A673 (cell line): ENCODE measurements at regions not wholly inside any gene's neighbourhood (a gene's known extent, or its start where the extent isn't known, plus 50 kb on each side); places are given as distances from the start of the nearest gene placed in this dataset.

Experiments used
- EZH2 ChIP-seq: fragments of 200-600 bp; sonication (generic); IDR thresholded peaks from 2 replicates; pipeline ENCODE4 v1.6.1; 2017; ENCODE audit warnings: borderline replicate concordance, low read depth, mild to moderate bottlenecking, mixed read lengths, antibody characterized with exemption, low read length; ENCODE audit not compliant: poor library complexity, severe bottlenecking
- TF ChIP-seq, protein P1 (sequence below): fragments of 300-800, 200-600 bp; sonication (generic); conservative IDR thresholded peaks from 2 replicates; pipeline ENCODE4 v1.5.1; 2017; ENCODE audit warnings: low read depth, mild to moderate bottlenecking, antibody characterized with exemption, low read length, moderate library complexity, mixed read lengths

DNA sequence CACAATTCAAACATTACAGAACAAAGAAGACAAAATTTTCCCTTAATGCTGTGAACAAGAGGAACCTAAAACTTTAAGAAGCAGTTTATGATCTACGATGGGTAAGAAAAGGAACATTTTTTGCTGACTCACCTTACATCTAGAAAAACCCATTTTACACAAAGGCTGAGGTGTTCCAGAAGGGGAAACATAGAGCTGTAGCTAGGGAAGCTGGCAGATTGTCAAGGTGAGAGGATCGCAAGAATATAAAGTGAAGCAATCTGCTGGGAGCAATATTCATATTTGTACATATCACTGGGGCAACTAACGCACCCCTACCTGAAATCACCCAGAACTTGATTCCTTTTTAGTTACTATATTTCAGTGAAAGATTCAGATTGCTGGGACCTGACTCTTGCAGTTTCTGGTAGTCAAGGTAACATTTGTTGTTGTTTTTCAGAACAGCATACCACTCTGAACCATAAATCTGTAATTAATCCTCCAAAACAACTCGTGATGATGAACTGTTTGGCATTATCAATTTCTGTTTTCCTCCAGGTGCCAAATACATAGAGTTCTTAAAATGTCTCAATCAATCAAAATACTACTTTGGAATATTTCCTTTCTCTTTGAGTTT lies 184.1 kb upstream of the LRRC3B start:
- TF ChIP-seq, protein P1, sequence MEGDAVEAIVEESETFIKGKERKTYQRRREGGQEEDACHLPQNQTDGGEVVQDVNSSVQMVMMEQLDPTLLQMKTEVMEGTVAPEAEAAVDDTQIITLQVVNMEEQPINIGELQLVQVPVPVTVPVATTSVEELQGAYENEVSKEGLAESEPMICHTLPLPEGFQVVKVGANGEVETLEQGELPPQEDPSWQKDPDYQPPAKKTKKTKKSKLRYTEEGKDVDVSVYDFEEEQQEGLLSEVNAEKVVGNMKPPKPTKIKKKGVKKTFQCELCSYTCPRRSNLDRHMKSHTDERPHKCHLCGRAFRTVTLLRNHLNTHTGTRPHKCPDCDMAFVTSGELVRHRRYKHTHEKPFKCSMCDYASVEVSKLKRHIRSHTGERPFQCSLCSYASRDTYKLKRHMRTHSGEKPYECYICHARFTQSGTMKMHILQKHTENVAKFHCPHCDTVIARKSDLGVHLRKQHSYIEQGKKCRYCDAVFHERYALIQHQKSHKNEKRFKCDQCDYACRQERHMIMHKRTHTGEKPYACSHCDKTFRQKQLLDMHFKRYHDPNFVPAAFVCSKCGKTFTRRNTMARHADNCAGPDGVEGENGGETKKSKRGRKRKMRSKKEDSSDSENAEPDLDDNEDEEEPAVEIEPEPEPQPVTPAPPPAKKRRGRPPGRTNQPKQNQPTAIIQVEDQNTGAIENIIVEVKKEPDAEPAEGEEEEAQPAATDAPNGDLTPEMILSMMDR = no peak
- TF ChIP-seq EZH2 = no peak
